Right lobe of liver (tissue), 6 donors: ENCODE measurements at regions not wholly inside any gene's neighbourhood (a gene's known extent, or its start where the extent isn't known, plus 50 kb on each side); places are given as distances from the start of the nearest gene placed in this dataset.

Source experiments
- ATAC-seq, 4 donors: fragments of 200-7000 bp; cut with Tn5 transposase; one replicate each; pipeline ENCODE4 v1.9.1; 2020; ENCODE audit warnings: mild to moderate bottlenecking in 4 of 4, moderate library complexity in 4 of 4
- DNase-seq, 3 donors: peaks; one replicate each; pipeline ENCODE4 v3.0.0-alpha.2; 2020
- H3K27ac ChIP-seq, 3 donors: fragments of 200-600 bp; one replicate each; pipeline ENCODE4 v1.8.0; 2022
- H3K27me3 ChIP-seq, 2 donors: fragments of 200-600 bp; one replicate each; pipeline ENCODE4 v1.8.0; 2022
- H3K36me3 ChIP-seq, 4 donors: fragments of 200-600 bp; sonication (generic) in 1 of 4; one replicate each; pipeline versions ENCODE4 v1.5.1 to v1.8.0; 2017 to 2022; ENCODE audit warnings: control low read depth in 1 of 4
- H3K4me1 ChIP-seq, 4 donors: fragments of 200-600 bp; sonication (generic) in 1 of 4; one replicate each; pipeline versions ENCODE4 v1.5.1 to v1.8.0; 2017 to 2022; ENCODE audit warnings: control low read depth in 1 of 4
- H3K4me3 ChIP-seq, 3 donors: fragments of 200-600 bp; one replicate each; pipeline ENCODE4 v1.8.0; 2022
- H3K9me3 ChIP-seq, 4 donors: fragments of 200-600 bp; sonication (generic) in 1 of 4; one replicate each; pipeline versions ENCODE4 v1.5.1 to v1.8.0; 2017 to 2022; ENCODE audit warnings: control low read depth in 1 of 4
- POLR2A ChIP-seq: fragments of 450-650 bp; IDR thresholded peaks from one replicate; pipeline ENCODE4 v1.6.1; 2017; ENCODE audit warnings: antibody characterized with exemption, mild to moderate bottlenecking
- WGBS: methylation state at CpG from one replicate; pipeline ENCODE4 v1.1.6; 2018; ENCODE audit warnings: low coverage, low lambda C conversion rate; ENCODE audit not compliant: insufficient coverage; ENCODE audit errors: missing lambda C conversion rate; 5-methylcytosine and 5-hydroxymethylcytosine counted together
- intact Hi-C, 2 donors: fragments of 100-400 bp; cut with DNase I; formaldehyde crosslinking; loops; one replicate each; pipeline versions ENCODE4 v1.11.2 to v1.14.1; 2022
- TF ChIP-seq, protein P1 (sequence below), 4 donors: fragments of 200-600 bp in 3 of 4; fragments of 450-650 bp in 1 of 4; IDR thresholded peaks; one replicate each; pipeline versions ENCODE4 v1.5.1 to v1.8.0; 2016 to 2022; ENCODE audit warnings: antibody characterized with exemption in 4 of 4, mild to moderate bottlenecking in 2 of 4
- donor health status: DM: no; HTN: yes; CAD: no.
- donor health status: DM: no; HTN: no; CAD: no.
- donor health status: DM: no; HTN: no; CAD: no.
- donor health status: DM: no; HTN: yes; CAD: no.
- donor health status: DM: no; HTN: yes; CAD: no.

DNA sequence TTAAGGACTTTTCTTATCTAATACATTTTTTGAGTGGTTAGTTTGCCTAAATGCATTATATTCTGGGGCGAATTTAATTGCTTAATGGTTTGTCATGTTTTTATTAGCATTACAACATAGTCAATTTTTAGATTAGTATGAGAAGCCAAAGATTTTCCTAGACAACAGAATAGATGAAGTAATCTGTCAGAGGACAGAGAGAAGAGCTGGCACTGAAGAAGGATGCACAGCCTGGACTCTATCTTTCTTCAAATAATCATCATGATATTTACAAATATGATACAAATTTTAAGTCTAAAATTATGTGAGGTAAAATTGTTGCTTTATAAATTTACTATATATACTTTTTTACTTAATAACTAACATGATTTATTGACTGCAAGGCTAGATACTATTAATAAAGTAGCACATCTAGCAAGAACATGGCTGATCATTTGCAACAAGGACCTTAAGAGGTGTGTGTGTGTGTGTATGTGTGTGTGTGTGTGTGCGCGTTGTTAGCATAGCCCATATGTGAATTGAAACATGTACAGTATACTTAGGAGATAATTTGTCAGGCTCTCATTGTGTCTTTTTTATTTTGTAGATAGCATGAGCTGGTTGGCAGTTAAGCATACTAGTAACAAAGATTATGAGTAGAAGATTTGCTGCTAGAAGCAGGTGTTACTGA lies 752.2 kb downstream of the DCDC2C start:
- no peak overlapping the region for H3K4me3 ChIP-seq
- ATAC-seq (no peak), DNase-seq (no peak)
- H3K4me1 ChIP-seq, result no peaks in the 10 kb centered on the region
- H3K27ac ChIP-seq, result no peak overlapping the region
- WGBS, result 46% methylated on average over 3 of the region's 3 CpGs
- intact Hi-C loops, result no loop called here
- H3K9me3 ChIP-seq, result no peaks in the 10 kb centered on the region
- H3K27me3 ChIP-seq, result no peaks in the 10 kb centered on the region
- TF ChIP-seq POLR2A, result no peak
- TF ChIP-seq, protein P1, sequence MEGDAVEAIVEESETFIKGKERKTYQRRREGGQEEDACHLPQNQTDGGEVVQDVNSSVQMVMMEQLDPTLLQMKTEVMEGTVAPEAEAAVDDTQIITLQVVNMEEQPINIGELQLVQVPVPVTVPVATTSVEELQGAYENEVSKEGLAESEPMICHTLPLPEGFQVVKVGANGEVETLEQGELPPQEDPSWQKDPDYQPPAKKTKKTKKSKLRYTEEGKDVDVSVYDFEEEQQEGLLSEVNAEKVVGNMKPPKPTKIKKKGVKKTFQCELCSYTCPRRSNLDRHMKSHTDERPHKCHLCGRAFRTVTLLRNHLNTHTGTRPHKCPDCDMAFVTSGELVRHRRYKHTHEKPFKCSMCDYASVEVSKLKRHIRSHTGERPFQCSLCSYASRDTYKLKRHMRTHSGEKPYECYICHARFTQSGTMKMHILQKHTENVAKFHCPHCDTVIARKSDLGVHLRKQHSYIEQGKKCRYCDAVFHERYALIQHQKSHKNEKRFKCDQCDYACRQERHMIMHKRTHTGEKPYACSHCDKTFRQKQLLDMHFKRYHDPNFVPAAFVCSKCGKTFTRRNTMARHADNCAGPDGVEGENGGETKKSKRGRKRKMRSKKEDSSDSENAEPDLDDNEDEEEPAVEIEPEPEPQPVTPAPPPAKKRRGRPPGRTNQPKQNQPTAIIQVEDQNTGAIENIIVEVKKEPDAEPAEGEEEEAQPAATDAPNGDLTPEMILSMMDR (IDR thresholded peaks at IDR 0.05), result no peak
- no peaks in the 10 kb centered on the region for H3K36me3 ChIP-seq

DNA sequence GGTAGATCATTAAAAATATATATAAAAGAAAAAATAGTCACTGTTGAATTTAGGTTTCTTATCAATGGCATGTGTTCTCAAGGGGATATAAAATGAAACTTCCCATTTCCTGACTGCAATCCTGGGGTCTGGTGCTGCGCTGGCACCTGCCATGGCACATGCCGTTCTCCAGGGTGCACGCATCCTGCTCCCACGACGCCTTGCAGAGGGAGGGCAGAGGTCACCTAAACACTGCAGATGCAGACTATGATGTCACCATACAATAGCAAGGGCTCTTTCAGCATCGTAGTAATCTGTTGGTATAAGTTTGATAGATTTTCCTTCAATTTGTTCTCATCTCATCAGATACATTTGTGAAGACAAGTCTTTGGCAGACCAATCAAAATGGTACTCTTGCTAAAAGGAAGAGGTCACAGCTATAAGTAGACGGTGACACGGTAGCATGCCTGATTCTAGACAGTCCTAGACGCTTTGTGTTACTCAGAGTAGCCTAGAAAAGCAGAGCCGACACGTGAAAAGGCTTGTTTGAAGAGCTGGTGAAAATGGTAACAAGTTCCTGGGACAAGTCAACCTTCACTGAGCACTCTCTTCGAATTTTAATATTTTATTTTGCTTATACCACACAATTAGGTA lies 761.4 kb downstream of the DCDC2C start:
- H3K36me3 ChIP-seq, result no peaks in the 10 kb centered on the region
- 54% methylated on average over 12 of the region's 12 CpGs for WGBS

DNA sequence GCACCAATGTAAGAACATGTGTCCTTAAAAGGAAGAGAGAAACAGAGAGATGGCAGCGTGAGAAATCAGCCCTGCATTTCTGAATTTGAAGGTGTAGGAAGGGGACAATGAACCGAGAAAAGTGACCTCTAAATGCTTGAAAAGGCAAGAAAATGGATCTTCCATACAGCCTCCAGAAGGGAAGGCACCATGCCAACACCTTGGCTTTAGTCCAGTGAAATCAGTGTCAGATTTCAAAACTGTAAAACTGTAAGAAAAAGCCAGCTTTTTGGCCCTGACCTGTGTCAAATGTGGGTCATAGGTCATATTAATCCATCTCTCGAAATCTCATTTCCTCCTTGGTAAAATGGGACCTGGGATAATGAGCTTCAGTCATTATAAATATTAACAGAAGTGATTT lies 762.3 kb downstream of the DCDC2C start:
- no peaks in the 10 kb centered on the region for H3K4me1 ChIP-seq
- no peak overlapping the region for H3K27ac ChIP-seq
- DNase-seq, result no peak
- H3K36me3 ChIP-seq, result no peaks in the 10 kb centered on the region
- intact Hi-C loops, result no loop called here
- ATAC-seq, result no peak
- no peaks in the 10 kb centered on the region for H3K27me3 ChIP-seq
- no peak overlapping the region for H3K4me3 ChIP-seq
- WGBS, result 41% methylated on average over 3 of the region's 3 CpGs
- H3K9me3 ChIP-seq, result no peaks in the 10 kb centered on the region
- no peak for TF ChIP-seq POLR2A
- TF ChIP-seq, protein P1 (IDR thresholded peaks at IDR 0.05), result no peak

More for the DNA sequence above, 761.4 kb downstream of the DCDC2C start:
- H3K27ac ChIP-seq, result no peak overlapping the region
- no peak overlapping the region for H3K4me3 ChIP-seq
- intact Hi-C loops, result no loop called here
- no peak for ATAC-seq
- TF ChIP-seq, protein P1 (IDR thresholded peaks at IDR 0.05), result no peak
- TF ChIP-seq POLR2A, result no peak
- DNase-seq, result no peak
- no peaks in the 10 kb centered on the region for H3K9me3 ChIP-seq
- no peaks in the 10 kb centered on the region for H3K27me3 ChIP-seq
- H3K4me1 ChIP-seq, result no peaks in the 10 kb centered on the region

DNA sequence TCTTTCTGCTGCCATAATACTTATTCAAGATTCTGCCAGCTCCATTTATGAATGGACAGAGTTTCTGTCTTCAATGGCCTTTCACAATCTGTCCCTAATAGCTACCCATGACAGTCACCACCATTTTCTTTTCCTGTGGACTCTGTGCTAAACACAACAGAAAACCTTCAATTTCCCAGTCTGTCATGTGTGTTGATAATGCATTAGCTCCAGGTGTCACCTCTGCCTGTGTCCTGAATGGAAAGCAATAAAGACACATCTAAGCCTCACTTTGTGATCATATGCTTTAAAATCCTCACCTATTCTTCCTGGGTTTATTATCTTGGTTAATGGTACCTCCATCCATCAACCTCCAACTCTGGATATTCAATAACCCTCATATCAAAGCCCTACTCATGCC lies 772.2 kb downstream of the DCDC2C start:
- H3K9me3 ChIP-seq, result no peaks in the 10 kb centered on the region
- no peak for ATAC-seq
- H3K27me3 ChIP-seq, result no peaks in the 10 kb centered on the region

More for the DNA sequence above, 772.2 kb downstream of the DCDC2C start:
- DNase-seq, result no peak
- Histone ChIP-seq H3K36me3 (no peaks in the 10 kb centered on the region), H3K27ac (no peak overlapping the region), H3K4me3 (no peak overlapping the region), H3K4me1 (no peaks in the 10 kb centered on the region)
- TF ChIP-seq, protein P1 (IDR thresholded peaks at IDR 0.05), result no peak
- no peak for TF ChIP-seq POLR2A
- intact Hi-C loops, result no loop called here
